WERI-Rb-1 (cell line): ENCODE measurements at regions not wholly inside any gene's neighbourhood (a gene's known extent, or its start where the extent isn't known, plus 50 kb on each side); places are given as distances from the start of the nearest gene placed in this dataset.
A peak's percentile ranks its signal among the peaks of the same experiment; 100 is the strongest.

ENCODE experiments used
- DNase-seq: peaks from one replicate; pipeline ENCODE4 v3.0.0-alpha.2; 2020
- H3K27ac ChIP-seq: fragments of 250-450 bp; sonication (Bioruptor Pico); 2 replicates; pipeline ENCODE4 v1.5.1; 2020; ENCODE audit warnings: mild to moderate bottlenecking, moderate library complexity
- H3K27me3 ChIP-seq: fragments of 250-450 bp; sonication (Bioruptor Pico); 2 replicates; pipeline ENCODE4 v1.5.1; 2021; ENCODE audit warnings: mild to moderate bottlenecking, low read depth, moderate library complexity; ENCODE audit not compliant: insufficient read depth, severe bottlenecking
- H3K36me3 ChIP-seq: fragments of 250-450 bp; sonication (Bioruptor Pico); 2 replicates; pipeline ENCODE4 v1.5.1; 2020; ENCODE audit warnings: mild to moderate bottlenecking, moderate library complexity
- H3K4me3 ChIP-seq: 2 replicates; pipeline ENCODE4 v1.5.1; 2011; ENCODE audit warnings: low read depth, mild to moderate bottlenecking, control low read depth, low read length
- H3K9me3 ChIP-seq: fragments of 250-450 bp; sonication (Bioruptor Pico); 2 replicates; pipeline ENCODE4 v1.5.1; 2021; ENCODE audit warnings: mild to moderate bottlenecking, moderate library complexity; ENCODE audit not compliant: severe bottlenecking
- CTCF ChIP-seq: IDR thresholded peaks from 2 replicates; pipeline ENCODE4 v1.5.1; 2011; ENCODE audit warnings: low read depth, mild to moderate bottlenecking, control low read depth, inconsistent platforms, low read length

- no peak for DNase-seq
- no peaks in the 10 kb centered on the region for H3K27me3 ChIP-seq
- H3K9me3 ChIP-seq, result peaks cover 3% of the 10 kb centered on the region
- H3K4me3 ChIP-seq, result no peak overlapping the region
- no peaks in the 10 kb centered on the region for H3K36me3 ChIP-seq
- H3K27ac ChIP-seq, result no peak overlapping the region
- no peak for TF ChIP-seq CTCF
Observed at GRCh38 chr9:38295764-38296163, 96.7 kb upstream of the ALDH1B1 start.

GRCh38 chr9:38294220-38294960 lies 98.1 kb upstream of the ALDH1B1 start:
- Histone ChIP-seq H3K9me3 (peaks cover 3% of the 10 kb centered on the region), H3K27ac (no peak overlapping the region), H3K4me3 (no peak overlapping the region), H3K27me3 (no peaks in the 10 kb centered on the region), H3K36me3 (no peaks in the 10 kb centered on the region)
- no peak for DNase-seq
- TF ChIP-seq CTCF, result no peak

GRCh38 chr9:38293022-38293421 lies 99.5 kb upstream of the ALDH1B1 start:
- Histone ChIP-seq H3K4me3 (no peak overlapping the region), H3K27me3 (no peaks in the 10 kb centered on the region), H3K9me3 (peaks cover 3% of the 10 kb centered on the region), H3K27ac (no peak overlapping the region), H3K36me3 (no peaks in the 10 kb centered on the region)
- no peak for TF ChIP-seq CTCF
- DNase-seq, result no peak

GRCh38 chr9:38292480-38292879 lies 100.0 kb upstream of the ALDH1B1 start:
- peaks cover 3% of the 10 kb centered on the region for H3K9me3 ChIP-seq
- peak; percentile 30 for DNase-seq
- H3K27ac ChIP-seq, result no peak overlapping the region
- no peak for TF ChIP-seq CTCF
- no peaks in the 10 kb centered on the region for H3K27me3 ChIP-seq
- H3K4me3 ChIP-seq, result no peak overlapping the region
- H3K36me3 ChIP-seq, result no peaks in the 10 kb centered on the region

GRCh38 chr9:38289866-38290245 lies 102.6 kb upstream of the ALDH1B1 start:
- no peaks in the 10 kb centered on the region for H3K27me3 ChIP-seq
- no peak overlapping the region for H3K27ac ChIP-seq
- H3K4me3 ChIP-seq, result no peak overlapping the region
- H3K9me3 ChIP-seq, result peaks cover 3% of the 10 kb centered on the region
- TF ChIP-seq CTCF, result no peak
- no peak for DNase-seq
- no peaks in the 10 kb centered on the region for H3K36me3 ChIP-seq
